Small intestine (tissue), 7 donors: ENCODE measurements at regions not wholly inside any gene's neighbourhood (a gene's known extent, or its start where the extent isn't known, plus 50 kb on each side); places are given as distances from the start of the nearest gene placed in this dataset.
A peak's percentile ranks its signal among the peaks of the same experiment; 100 is the strongest.

Experiments
- DNase-seq, 2 donors: peaks; one replicate each; pipeline versions ENCODE4 v3.0.0 to v3.0.0-alpha.2; 2013
- FAIRE-seq: peaks from 2 replicates; lab custom pipeline; 2012; peaks lifted over from hg19 to GRCh38; lab: Jason Lieb, UNC
- H3K27ac ChIP-seq, 3 donors: one replicate each; pipeline ENCODE4 v1.5.1; 2013; ENCODE audit warnings: low read length in 2 of 3, mild to moderate bottlenecking in 2 of 3, control low read depth in 1 of 3, inconsistent platforms in 1 of 3, low read depth in 1 of 3, moderate library complexity in 1 of 3
- H3K27me3 ChIP-seq, 3 donors: one replicate each; pipeline ENCODE4 v1.6.1; 2013; ENCODE audit warnings: low read length in 3 of 3, inconsistent platforms in 1 of 3; ENCODE audit not compliant: control insufficient read depth in 3 of 3, insufficient read depth in 3 of 3
- H3K36me3 ChIP-seq, 3 donors: one replicate each; pipeline ENCODE4 v1.6.1; 2013; ENCODE audit warnings: low read length in 3 of 3, inconsistent platforms in 1 of 3, low read depth in 1 of 3, mild to moderate bottlenecking in 1 of 3, moderate library complexity in 1 of 3; ENCODE audit not compliant: control insufficient read depth in 3 of 3, insufficient read depth in 2 of 3
- H3K4me1 ChIP-seq, 3 donors: one replicate each; pipeline ENCODE4 v1.6.1; 2013; ENCODE audit warnings: low read length in 2 of 3, inconsistent platforms in 1 of 3, low read depth in 1 of 3, mild to moderate bottlenecking in 1 of 3, moderate library complexity in 1 of 3; ENCODE audit not compliant: control insufficient read depth in 3 of 3, insufficient read depth in 2 of 3
- H3K4me3 ChIP-seq, 3 donors: one replicate each; pipeline ENCODE4 v1.5.1; 2013; ENCODE audit warnings: low read length in 3 of 3, control low read depth in 1 of 3, inconsistent platforms in 1 of 3, low read depth in 1 of 3, mild to moderate bottlenecking in 1 of 3, moderate library complexity in 1 of 3
- H3K9me3 ChIP-seq, 2 donors: one replicate each; pipeline ENCODE4 v1.6.1; 2013; ENCODE audit warnings: low read depth in 1 of 2, low read length in 1 of 2; ENCODE audit not compliant: control insufficient read depth in 2 of 2, insufficient read depth in 1 of 2
- WGBS, 3 donors: extraction: QIAGEN DNeasy Blood & Tissue Kit; methylation state at CpG; one replicate each; pipeline ENCODE4 v1.1.7; 2013; 5-methylcytosine and 5-hydroxymethylcytosine counted together
- donor health status: healthy with polysubstance abuse.
- donor health status: control.
- donor health status: control.
- donor health status: Bipolar disorder and iron deficiency.
- donor health status: healthy.

- Histone ChIP-seq H3K27ac (no peak overlapping the region), H3K4me3 (no peak overlapping the region), H3K27me3 (no peaks in the 10 kb centered on the region), H3K9me3 (peaks cover 0 to 2% of the 10 kb centered on the region in 2 donors), H3K4me1 (no peaks in the 10 kb centered on the region), H3K36me3 (no peaks in the 10 kb centered on the region)
- FAIRE-seq (no peak), DNase-seq (no peak)
- WGBS, 3 donors, result 83 to 85% (median 84%) methylated on average over 9 of the region's 9 CpGs
These were observed 101.1 kb upstream of the IFNGR1 start for GRCh38 chr6:137320271-137320670.

- H3K27ac ChIP-seq, result no peak overlapping the region
- H3K4me1 ChIP-seq, result no peaks in the 10 kb centered on the region
These were observed 97.4 kb upstream of the IFNGR1 start for GRCh38 chr6:137316626-137317025.

GRCh38 chr6:137315081-137315480, 95.9 kb upstream of the IFNGR1 start:
- H3K36me3 ChIP-seq, result no peaks in the 10 kb centered on the region
- H3K27ac ChIP-seq, result no peak overlapping the region
- no peaks in the 10 kb centered on the region for H3K4me1 ChIP-seq
- H3K9me3 ChIP-seq, result peaks cover 0 to 2% of the 10 kb centered on the region in 2 donors
- H3K27me3 ChIP-seq, result no peaks in the 10 kb centered on the region
- FAIRE-seq, result no peak
- DNase-seq, result no peak
- WGBS, 3 donors, result 45 to 49% (median 47%) methylated on average over 5 of the region's 5 CpGs
- H3K4me3 ChIP-seq, result no peak overlapping the region

More at GRCh38 chr6:137316626-137317025, 97.4 kb upstream of the IFNGR1 start:
- Histone ChIP-seq H3K9me3 (peaks cover 0 to 2% of the 10 kb centered on the region in 2 donors), H3K27me3 (no peaks in the 10 kb centered on the region), H3K4me3 (no peak overlapping the region), H3K36me3 (no peaks in the 10 kb centered on the region)
- DNase-seq, result no peak
- FAIRE-seq, result no peak

GRCh38 chr6:137313928-137314855, 95.0 kb upstream of the IFNGR1 start:
- H3K27ac ChIP-seq, result no peak overlapping the region
- 15 to 18% (median 17%) methylated on average over 11 of the region's 11 CpGs for WGBS, 3 donors
- H3K27me3 ChIP-seq, result no peaks in the 10 kb centered on the region
- H3K4me3 ChIP-seq, result no peak overlapping the region
- peaks cover 0 to 2% of the 10 kb centered on the region in 2 donors for H3K9me3 ChIP-seq
- no peaks in the 10 kb centered on the region for H3K4me1 ChIP-seq
- FAIRE-seq (no peak), DNase-seq (peak; percentile 66 to 75)
- H3K36me3 ChIP-seq, result no peaks in the 10 kb centered on the region

GRCh38 chr6:137313211-137313610, 94.0 kb upstream of the IFNGR1 start:
- WGBS, 3 donors, result 45 to 80% (median 76%) methylated on average over 1 of the region's 1 CpG
- no peak overlapping the region for H3K27ac ChIP-seq
- DNase-seq, result no peak
- peaks cover 0 to 2% of the 10 kb centered on the region in 2 donors for H3K9me3 ChIP-seq
- no peaks in the 10 kb centered on the region for H3K36me3 ChIP-seq
- H3K27me3 ChIP-seq, result no peaks in the 10 kb centered on the region
- no peak for FAIRE-seq
- no peak overlapping the region for H3K4me3 ChIP-seq
- H3K4me1 ChIP-seq, result no peaks in the 10 kb centered on the region

GRCh38 chr6:137311940-137312339, 92.8 kb upstream of the IFNGR1 start:
- no peaks in the 10 kb centered on the region for H3K36me3 ChIP-seq
- peaks cover 0 to under 1% of the 10 kb centered on the region in 2 donors for H3K9me3 ChIP-seq
- 96 to 100% (median 100%) methylated on average over 1 of the region's 1 CpG for whole genome bisulfite sequencing, 3 donors
- no peaks in the 10 kb centered on the region for H3K4me1 ChIP-seq
- no peak for FAIRE-seq
- H3K4me3 ChIP-seq, result no peak overlapping the region
- no peaks in the 10 kb centered on the region for H3K27me3 ChIP-seq
- DNase-seq, result no peak
- no peak overlapping the region for H3K27ac ChIP-seq

- no peak overlapping the region for H3K27ac ChIP-seq
- FAIRE-seq, result peak; percentile 49
These were observed 90.0 kb upstream of the IFNGR1 start for GRCh38 chr6:137309078-137309762.

GRCh38 chr6:137307163-137307854, 88.1 kb upstream of the IFNGR1 start:
- Histone ChIP-seq H3K4me3 (no peak overlapping the region), H3K27me3 (no peaks in the 10 kb centered on the region), H3K9me3 (no peaks in the 10 kb centered on the region), H3K27ac (no peak overlapping the region), H3K4me1 (no peaks in the 10 kb centered on the region), H3K36me3 (no peaks in the 10 kb centered on the region)
- no peak for DNase-seq
- FAIRE-seq, result no peak
- 81 to 84% (median 81%) methylated on average over 8 of the region's 8 CpGs for WGBS, 3 donors

More at GRCh38 chr6:137309078-137309762, 90.0 kb upstream of the IFNGR1 start:
- H3K4me1 ChIP-seq, result no peaks in the 10 kb centered on the region
- no peaks in the 10 kb centered on the region for H3K36me3 ChIP-seq
- DNase-seq, result peak; percentile 63 to 92
- 20 to 29% (median 23%) methylated on average over 6 of the region's 6 CpGs for WGBS, 3 donors
- H3K27me3 ChIP-seq, result no peaks in the 10 kb centered on the region
- H3K9me3 ChIP-seq, result no peaks in the 10 kb centered on the region
- H3K4me3 ChIP-seq, result no peak overlapping the region
